Mononuclear cell (primary cell): ENCODE measurements at regions not wholly inside any gene's neighbourhood (a gene's known extent, or its start where the extent isn't known, plus 50 kb on each side); places are given as distances from the start of the nearest gene placed in this dataset.

Experiments
- H3K27me3 ChIP-seq: 2 replicates; pipeline ENCODE4 v1.6.0; 2011; ENCODE audit warnings: low read length, control low read depth; ENCODE audit not compliant: insufficient read depth
- H3K4me1 ChIP-seq: 2 replicates; pipeline ENCODE4 v1.5.1; 2011; ENCODE audit warnings: mild to moderate bottlenecking, low read length, control low read depth; ENCODE audit not compliant: insufficient read depth
- H3K4me3 ChIP-seq: 2 replicates; pipeline ENCODE4 v1.5.1; 2011; ENCODE audit warnings: mild to moderate bottlenecking, low read length, moderate library complexity
- H3K9me3 ChIP-seq: 2 replicates; pipeline ENCODE4 v1.5.1; 2011; ENCODE audit warnings: low read depth, mild to moderate bottlenecking, control low read depth, low read length

GRCh38 chr22:27466229-27466628 lies 335.3 kb downstream of the MN1 start:
- H3K4me3 ChIP-seq, result no peak overlapping the region
- no peaks in the 10 kb centered on the region for H3K27me3 ChIP-seq
- H3K9me3 ChIP-seq, result no peaks in the 10 kb centered on the region
- H3K4me1 ChIP-seq, result no peaks in the 10 kb centered on the region

- Histone ChIP-seq H3K27me3 (no peaks in the 10 kb centered on the region), H3K4me1 (no peaks in the 10 kb centered on the region), H3K9me3 (no peaks in the 10 kb centered on the region), H3K4me3 (no peak overlapping the region)
Observed at GRCh38 chr22:27466778-27467438, 334.6 kb downstream of the MN1 start.

GRCh38 chr22:27467711-27468110 lies 333.8 kb downstream of the MN1 start:
- no peaks in the 10 kb centered on the region for H3K27me3 ChIP-seq
- no peak overlapping the region for H3K4me3 ChIP-seq
- no peaks in the 10 kb centered on the region for H3K4me1 ChIP-seq
- H3K9me3 ChIP-seq, result no peaks in the 10 kb centered on the region

- Histone ChIP-seq H3K9me3 (no peaks in the 10 kb centered on the region), H3K27me3 (no peaks in the 10 kb centered on the region), H3K4me1 (no peaks in the 10 kb centered on the region), H3K4me3 (no peak overlapping the region)
Observed at GRCh38 chr22:27468712-27469111, 332.8 kb downstream of the MN1 start.

- H3K4me1 ChIP-seq, result no peaks in the 10 kb centered on the region
- no peak overlapping the region for H3K4me3 ChIP-seq
- no peaks in the 10 kb centered on the region for H3K9me3 ChIP-seq
- H3K27me3 ChIP-seq, result no peaks in the 10 kb centered on the region
Observed at GRCh38 chr22:27470169-27470772, 331.3 kb downstream of the MN1 start.

- no peaks in the 10 kb centered on the region for H3K4me1 ChIP-seq
- no peaks in the 10 kb centered on the region for H3K27me3 ChIP-seq
- no peak overlapping the region for H3K4me3 ChIP-seq
- no peaks in the 10 kb centered on the region for H3K9me3 ChIP-seq
Observed at GRCh38 chr22:27472975-27473374, 328.6 kb downstream of the MN1 start.

GRCh38 chr22:27473533-27473932 lies 328.0 kb downstream of the MN1 start:
- Histone ChIP-seq H3K9me3 (no peaks in the 10 kb centered on the region), H3K4me3 (no peak overlapping the region), H3K4me1 (no peaks in the 10 kb centered on the region)

GRCh38 chr22:27474112-27474571 lies 327.4 kb downstream of the MN1 start:
- no peaks in the 10 kb centered on the region for H3K9me3 ChIP-seq
- no peaks in the 10 kb centered on the region for H3K4me1 ChIP-seq
- H3K27me3 ChIP-seq, result no peaks in the 10 kb centered on the region
- no peak overlapping the region for H3K4me3 ChIP-seq

More at GRCh38 chr22:27473533-27473932, 328.0 kb downstream of the MN1 start:
- H3K27me3 ChIP-seq, result no peaks in the 10 kb centered on the region

- H3K27me3 ChIP-seq, result no peaks in the 10 kb centered on the region
- no peak overlapping the region for H3K4me3 ChIP-seq
- H3K9me3 ChIP-seq, result no peaks in the 10 kb centered on the region
- no peaks in the 10 kb centered on the region for H3K4me1 ChIP-seq
Observed at GRCh38 chr22:27474711-27475547, 326.6 kb downstream of the MN1 start.

- Histone ChIP-seq H3K9me3 (no peaks in the 10 kb centered on the region), H3K27me3 (no peaks in the 10 kb centered on the region), H3K4me1 (no peaks in the 10 kb centered on the region), H3K4me3 (no peak overlapping the region)
Observed at GRCh38 chr22:27475548-27475897, 326.0 kb downstream of the MN1 start.

GRCh38 chr22:27476318-27476717 lies 325.2 kb downstream of the MN1 start:
- Histone ChIP-seq H3K4me3 (no peak overlapping the region), H3K27me3 (no peaks in the 10 kb centered on the region), H3K9me3 (no peaks in the 10 kb centered on the region), H3K4me1 (no peaks in the 10 kb centered on the region)

- no peak overlapping the region for H3K4me3 ChIP-seq
- H3K9me3 ChIP-seq, result no peaks in the 10 kb centered on the region
- no peaks in the 10 kb centered on the region for H3K4me1 ChIP-seq
- no peaks in the 10 kb centered on the region for H3K27me3 ChIP-seq
Observed at GRCh38 chr22:27476729-27477128, 324.8 kb downstream of the MN1 start.

- Histone ChIP-seq H3K4me3 (no peak overlapping the region), H3K27me3 (no peaks in the 10 kb centered on the region), H3K4me1 (no peaks in the 10 kb centered on the region), H3K9me3 (no peaks in the 10 kb centered on the region)
Observed at GRCh38 chr22:27477171-27477570, 324.4 kb downstream of the MN1 start.

- H3K9me3 ChIP-seq, result no peaks in the 10 kb centered on the region
- no peaks in the 10 kb centered on the region for H3K27me3 ChIP-seq
- no peaks in the 10 kb centered on the region for H3K4me1 ChIP-seq
- H3K4me3 ChIP-seq, result no peak overlapping the region
Observed at GRCh38 chr22:27480487-27480886, 321.1 kb downstream of the MN1 start.

GRCh38 chr22:27482402-27482801 lies 319.2 kb downstream of the MN1 start:
- Histone ChIP-seq H3K9me3 (no peaks in the 10 kb centered on the region), H3K4me3 (no peak overlapping the region), H3K27me3 (no peaks in the 10 kb centered on the region), H3K4me1 (no peaks in the 10 kb centered on the region)
